ENCODE measurements at regions not wholly inside any gene's neighbourhood (a gene's known extent, or its start where the extent isn't known, plus 50 kb on each side); places are given as distances from the start of the nearest gene placed in this dataset.

DNA sequence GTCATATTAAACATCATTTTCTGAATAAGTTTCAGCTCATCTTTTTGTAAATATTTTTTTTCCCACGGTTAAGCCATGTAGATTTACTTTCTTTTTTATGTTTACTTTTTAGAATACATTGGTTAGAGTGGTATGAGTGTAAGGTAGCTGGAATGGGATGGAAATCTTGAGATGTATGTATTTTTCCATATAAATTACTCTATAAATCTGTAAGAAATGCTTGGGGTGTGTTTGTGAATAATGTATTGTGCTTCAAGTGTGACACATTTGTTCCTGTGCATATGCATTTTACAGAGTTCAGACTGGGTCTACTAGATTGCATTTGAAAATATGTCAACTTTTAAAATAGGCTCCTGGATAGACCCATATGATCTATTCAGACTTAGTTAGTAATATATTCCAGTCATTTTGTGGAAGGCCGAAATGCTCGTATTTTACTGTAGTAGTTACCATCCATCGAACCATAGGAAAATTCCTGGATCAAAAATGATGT is 756.8 kb downstream of the RAPGEF2 start:
- DNase-seq (ENCODE audit: low read depth, low spot score), result no peak
- ChIA-PET POLR2A (no interaction called here), CTCF (no interaction called here), SMC1A (ENCODE audit: uncharacterized antibody, unreplicated experiment) (no interaction called here), RAD21 (ENCODE audit: unreplicated experiment) (no interaction called here)
- Histone ChIP-seq H3K9me3 (replicated peaks; ENCODE audit: control insufficient read depth, insufficient read depth, low read length) (no peaks in the 10 kb centered on the region), H3K4me3 (no peak overlapping the region), H3K36me3 (ENCODE audit: control insufficient read depth in 2 of 2, insufficient read depth in 2 of 2, low read length in 1 of 2) (no peaks in the 10 kb centered on the region), H3K79me2 (ENCODE audit: control insufficient read depth, insufficient read depth, low read length) (no peaks in the 10 kb centered on the region), H4K20me1 (ENCODE audit: control insufficient read depth, insufficient read depth) (no peaks in the 10 kb centered on the region), H3K9ac (ENCODE audit: control insufficient read depth, insufficient read depth, low read length) (no peak overlapping the region), H3K27me3 (replicated peaks in 1 of 2; ENCODE audit: control insufficient read depth in 2 of 2, insufficient read depth in 2 of 2, low read length in 1 of 2) (no peaks in the 10 kb centered on the region), H3K27ac (ENCODE audit: control insufficient read depth, insufficient read depth) (no peak overlapping the region), H3K4me1 (ENCODE audit: control insufficient read depth, insufficient read depth, low read length) (no peaks in the 10 kb centered on the region), H3K4me2 (ENCODE audit: control insufficient read depth, insufficient read depth) (no peak overlapping the region), H2AFZ (ENCODE audit: control insufficient read depth, low read depth, low read length) (no peak overlapping the region)
- WGBS (ENCODE audit: insufficient coverage, insufficient replicate concordance, low lambda C conversion rate, missing lambda C conversion rate), result 12% methylated on average over 4 of the region's 4 CpGs
- ATAC-seq, result no peak
- no TSS peak for BruUV-seq (replicated peaks)
- TF ChIP-seq, protein P1, sequence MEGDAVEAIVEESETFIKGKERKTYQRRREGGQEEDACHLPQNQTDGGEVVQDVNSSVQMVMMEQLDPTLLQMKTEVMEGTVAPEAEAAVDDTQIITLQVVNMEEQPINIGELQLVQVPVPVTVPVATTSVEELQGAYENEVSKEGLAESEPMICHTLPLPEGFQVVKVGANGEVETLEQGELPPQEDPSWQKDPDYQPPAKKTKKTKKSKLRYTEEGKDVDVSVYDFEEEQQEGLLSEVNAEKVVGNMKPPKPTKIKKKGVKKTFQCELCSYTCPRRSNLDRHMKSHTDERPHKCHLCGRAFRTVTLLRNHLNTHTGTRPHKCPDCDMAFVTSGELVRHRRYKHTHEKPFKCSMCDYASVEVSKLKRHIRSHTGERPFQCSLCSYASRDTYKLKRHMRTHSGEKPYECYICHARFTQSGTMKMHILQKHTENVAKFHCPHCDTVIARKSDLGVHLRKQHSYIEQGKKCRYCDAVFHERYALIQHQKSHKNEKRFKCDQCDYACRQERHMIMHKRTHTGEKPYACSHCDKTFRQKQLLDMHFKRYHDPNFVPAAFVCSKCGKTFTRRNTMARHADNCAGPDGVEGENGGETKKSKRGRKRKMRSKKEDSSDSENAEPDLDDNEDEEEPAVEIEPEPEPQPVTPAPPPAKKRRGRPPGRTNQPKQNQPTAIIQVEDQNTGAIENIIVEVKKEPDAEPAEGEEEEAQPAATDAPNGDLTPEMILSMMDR (IDR thresholded peaks at IDR 0.05 in 2 of 3, conservative IDR thresholded peaks at IDR 0.05 in 1 of 3; ENCODE audit: control insufficient read depth in 2 of 3, extremely low read depth in 1 of 3, insufficient read depth in 1 of 3, low read depth in 3 of 3, low read length in 3 of 3), result no peak
- TF ChIP-seq IKZF1 (conservative IDR thresholded peaks at IDR 0.05) (no peak), MTA3 (IDR thresholded peaks at IDR 0.05; ENCODE audit: borderline replicate concordance, low read length) (no peak), SIX5 (IDR thresholded peaks at IDR 0.05; ENCODE audit: low read depth, low read length, severe bottlenecking) (no peak), ETV6 (conservative IDR thresholded peaks at IDR 0.05 in 1 of 2, IDR thresholded peaks at IDR 0.05 in 1 of 2; ENCODE audit: borderline replicate concordance in 1 of 2, low read depth in 1 of 2) (no peak), FOS (IDR thresholded peaks at IDR 0.05; ENCODE audit: borderline replicate concordance, extremely low read depth, insufficient read length) (no peak), EED (IDR thresholded peaks at IDR 0.05; ENCODE audit: low read depth) (no peak), CHD1 (IDR thresholded peaks at IDR 0.05; ENCODE audit: low read depth, low read length) (no peak), FOXK2 (IDR thresholded peaks at IDR 0.05) (no peak), KAT2A (conservative IDR thresholded peaks at IDR 0.05; ENCODE audit: control insufficient read depth, low read depth, low read length) (no peak)
- intact Hi-C loops (cut with micrococcal nuclease; ENCODE audit: unreplicated experiment), result no loop called here
- no peak for FAIRE-seq
- in situ Hi-C loops (cut with MboI), result no loop called here
